GM19025 (cell line): ENCODE measurements at regions not wholly inside any gene's neighbourhood (a gene's known extent, or its start where the extent isn't known, plus 50 kb on each side); places are given as distances from the start of the nearest gene placed in this dataset.

Experiments
- ATAC-seq: cut with Tn5 transposase; IDR thresholded peaks from one replicate; pipeline ENCODE4 v1.9.1; 2021; ENCODE audit warnings: mild to moderate bottlenecking, low read depth, moderate library complexity; ENCODE audit not compliant: unreplicated experiment

GRCh38 chr2:139217641-139218040, 437.5 kb upstream of the NXPH2 start:
- ATAC-seq: no peak

- no peak for ATAC-seq
Measured at GRCh38 chr2:139216435-139216834, 436.2 kb upstream of the NXPH2 start.

- ATAC-seq: no peak
Measured at GRCh38 chr2:139214801-139215200, 434.6 kb upstream of the NXPH2 start.

GRCh38 chr2:139209586-139209985, 429.4 kb upstream of the NXPH2 start:
- no peak for ATAC-seq

GRCh38 chr2:139201516-139201915, 421.3 kb upstream of the NXPH2 start:
- no peak for ATAC-seq

- ATAC-seq: no peak
Measured at GRCh38 chr2:139196754-139197153, 416.6 kb upstream of the NXPH2 start.

DNA sequence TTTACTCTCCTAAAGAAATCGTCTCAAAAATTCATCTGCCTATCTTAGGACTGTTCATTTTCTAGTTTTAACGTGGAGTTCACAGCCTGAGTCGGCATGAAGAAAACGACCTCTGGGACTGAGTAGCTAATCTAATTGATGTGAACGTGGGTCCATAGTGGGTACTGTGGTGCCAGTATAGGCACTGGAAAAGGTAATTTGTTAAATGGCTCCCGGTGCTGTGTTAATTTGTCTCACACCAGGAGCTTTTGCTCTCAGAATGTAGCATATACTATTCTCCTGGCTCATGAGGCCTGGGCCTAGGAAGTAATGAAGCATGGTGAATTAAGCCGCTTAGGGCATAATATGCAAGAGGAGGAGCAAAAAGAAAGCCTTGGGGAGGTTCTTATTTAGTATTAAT, 414.4 kb upstream of the NXPH2 start:
- ATAC-seq: no peak

- no peak for ATAC-seq
Measured at GRCh38 chr2:139177041-139177440, 396.9 kb upstream of the NXPH2 start.

DNA sequence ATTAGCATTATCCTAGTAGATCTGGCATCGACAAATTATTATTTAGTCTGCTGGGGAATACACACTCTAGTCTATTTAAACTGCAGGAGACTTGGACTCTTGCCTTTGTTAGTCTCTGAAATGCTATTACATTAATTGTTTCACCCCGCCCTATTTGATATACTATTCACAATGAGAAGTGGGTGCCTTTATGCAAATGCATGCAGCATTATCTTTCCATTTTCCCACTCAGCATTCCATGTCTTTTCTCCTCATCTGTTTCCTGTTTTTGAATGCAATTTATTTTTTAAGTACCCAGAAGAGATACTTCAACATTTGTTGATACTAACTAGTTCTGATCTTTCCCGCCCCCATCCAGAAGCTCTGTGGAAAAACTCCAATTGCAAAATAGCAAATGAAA, 395.3 kb upstream of the NXPH2 start:
- ATAC-seq: no peak

GRCh38 chr2:139170406-139170805, 390.2 kb upstream of the NXPH2 start:
- no peak for ATAC-seq

GRCh38 chr2:139165601-139166000, 385.4 kb upstream of the NXPH2 start:
- no peak for ATAC-seq

DNA sequence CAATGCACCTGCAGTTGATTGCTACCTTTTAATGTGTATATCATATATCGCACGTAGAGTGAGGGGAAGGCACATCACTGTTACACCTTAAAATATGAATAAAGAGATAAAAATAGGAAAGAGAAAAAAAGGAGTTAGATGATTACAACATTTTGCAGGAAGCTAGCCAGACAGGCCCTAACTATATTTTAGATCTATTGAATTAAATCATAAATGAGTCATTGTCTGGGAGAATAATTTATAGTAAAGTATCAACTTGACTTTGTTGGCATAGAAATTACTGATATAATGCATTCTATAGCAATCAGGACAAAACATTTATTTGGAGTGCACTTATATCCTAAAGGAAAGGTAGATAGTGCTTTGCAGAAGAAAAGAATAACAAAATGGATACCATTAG, 384.9 kb upstream of the NXPH2 start:
- no peak for ATAC-seq

DNA sequence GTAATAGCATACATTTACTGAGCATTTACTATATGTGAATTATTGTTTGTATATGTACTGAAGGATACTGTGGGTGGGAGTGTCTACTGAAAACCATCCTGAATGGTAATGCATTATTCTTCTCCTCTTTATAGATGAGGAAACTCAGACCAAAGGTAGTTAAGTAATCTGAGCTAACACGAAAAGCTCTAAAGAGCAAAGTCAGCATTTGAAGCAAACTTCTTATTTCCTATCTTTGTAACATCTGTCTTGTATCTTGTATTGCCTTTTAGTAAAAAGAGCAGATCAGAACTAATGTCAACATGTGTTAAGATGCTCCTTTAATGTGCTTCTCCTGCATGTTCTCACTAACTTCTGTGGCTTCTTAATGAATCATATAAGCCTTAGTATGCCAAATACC, 382.8 kb upstream of the NXPH2 start:
- no peak for ATAC-seq

GRCh38 chr2:139162456-139162855, 382.3 kb upstream of the NXPH2 start:
- no peak for ATAC-seq

GRCh38 chr2:139160836-139161235, 380.6 kb upstream of the NXPH2 start:
- no peak for ATAC-seq

- no peak for ATAC-seq
Measured at GRCh38 chr2:139159177-139159576, 379.0 kb upstream of the NXPH2 start.

- no peak for ATAC-seq
Measured at GRCh38 chr2:139156730-139157129, 376.5 kb upstream of the NXPH2 start.

DNA sequence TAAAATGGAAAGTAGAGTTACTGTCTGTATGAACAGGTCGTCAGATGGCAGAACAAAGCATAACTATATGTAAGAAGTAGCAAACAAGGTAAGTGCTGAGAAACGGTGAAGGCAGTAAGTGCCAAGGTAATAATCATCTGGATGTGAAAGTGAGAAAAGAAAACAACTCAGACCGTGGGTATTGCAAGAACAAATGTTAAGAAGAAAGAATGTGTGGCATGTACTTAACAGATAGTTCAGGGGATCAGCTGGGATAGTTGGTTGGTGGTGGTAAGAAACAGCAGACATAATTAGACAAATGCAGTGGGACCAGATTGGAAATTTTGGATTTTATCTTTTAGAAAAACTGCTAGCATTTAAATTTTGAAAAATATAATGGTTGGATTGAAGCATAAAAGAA, 375.8 kb upstream of the NXPH2 start:
- no peak for ATAC-seq

GRCh38 chr2:139142252-139142880, 362.2 kb upstream of the NXPH2 start:
- no peak for ATAC-seq

DNA sequence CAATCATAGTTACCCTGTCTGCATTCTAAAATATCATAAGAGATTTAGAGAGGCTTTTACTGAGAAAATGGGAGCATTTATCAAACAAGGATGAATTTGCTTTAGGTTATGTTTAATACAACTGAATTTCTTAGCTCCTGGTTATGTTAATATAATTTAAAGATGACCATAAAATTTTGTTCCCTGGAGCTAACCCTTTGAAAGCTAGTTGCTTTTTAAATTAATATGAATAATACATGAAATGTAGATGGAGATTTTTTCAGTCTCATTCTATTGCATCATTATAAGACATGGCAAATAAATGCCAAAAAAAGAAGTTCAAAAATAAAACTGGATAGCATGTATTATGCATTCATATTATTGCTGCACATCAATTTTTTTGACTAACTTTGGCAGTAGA, 344.1 kb upstream of the NXPH2 start:
- ATAC-seq: no peak

DNA sequence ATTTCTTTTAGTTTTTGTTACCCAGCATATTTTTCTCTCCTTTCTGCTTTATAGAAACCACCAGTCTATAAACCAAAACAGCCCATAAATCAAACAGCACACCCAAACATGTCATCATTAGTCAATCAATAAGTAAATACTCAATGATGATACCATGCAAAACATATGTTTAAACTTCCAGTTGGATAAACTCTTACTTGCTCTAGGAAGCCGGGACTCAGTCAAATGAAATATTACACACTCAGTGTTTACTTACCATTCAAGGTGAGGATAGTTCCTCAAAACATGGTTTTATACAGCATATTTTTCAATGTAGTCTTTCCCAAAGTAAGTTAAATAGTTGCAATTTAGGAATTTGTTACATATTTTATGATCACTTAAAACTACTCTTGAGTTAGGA, 343.6 kb upstream of the NXPH2 start:
- no peak for ATAC-seq

- no peak for ATAC-seq
Measured at GRCh38 chr2:139122711-139123158, 342.5 kb upstream of the NXPH2 start.

DNA sequence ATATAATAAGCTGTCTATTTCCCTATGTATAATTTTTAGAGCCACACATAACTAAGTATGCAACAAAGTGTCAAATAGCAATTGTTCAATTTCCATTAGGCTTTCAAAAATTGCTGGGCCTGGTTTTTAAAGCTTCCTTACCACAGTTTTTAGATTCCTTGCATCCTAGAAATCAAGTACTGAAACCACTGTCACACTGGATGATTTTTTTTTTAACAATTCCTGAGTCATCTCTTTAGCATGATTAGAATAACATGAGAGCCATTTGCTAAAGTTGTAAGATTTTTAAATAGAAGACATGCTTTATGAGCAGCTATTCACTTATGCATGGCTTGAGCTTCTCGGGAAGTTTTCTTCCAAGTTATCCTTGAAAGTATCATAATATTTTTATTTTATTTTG, 319.5 kb upstream of the NXPH2 start:
- no peak for ATAC-seq
